Activated gamma-delta T cell treated with anti-CD3 and anti-CD28 coated beads, Interleukin-2, amount 50 U/mL, for 16 hours (primary cell): ENCODE measurements at regions not wholly inside any gene's neighbourhood (a gene's known extent, or its start where the extent isn't known, plus 50 kb on each side); places are given as distances from the start of the nearest gene placed in this dataset.

ENCODE experiments used
- DNase-seq: peaks from one replicate; pipeline ENCODE4 v3.0.0-alpha.2; 2020; ENCODE audit warnings: low read depth

DNA sequence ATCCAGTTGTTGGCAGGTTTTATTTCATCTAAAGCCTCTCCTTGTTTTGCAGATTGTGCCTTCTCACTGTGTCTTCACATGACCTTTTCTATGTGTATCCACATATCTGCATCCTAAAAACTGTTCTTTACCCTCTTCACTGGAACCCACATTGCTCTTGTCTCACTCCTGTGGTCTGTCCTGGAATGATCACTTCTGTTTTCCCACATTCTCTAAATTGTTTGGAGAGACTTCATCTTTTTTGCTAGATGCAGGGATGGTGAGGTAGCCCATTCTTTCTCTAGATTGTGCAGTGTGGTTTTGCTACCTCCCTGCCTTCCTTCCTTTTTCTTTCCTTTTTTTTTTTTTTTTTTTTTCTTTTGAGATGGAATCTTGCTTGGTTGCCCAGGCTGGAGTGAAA, 608.6 kb upstream of the MIR17HG start:
- no peak for DNase-seq

DNA sequence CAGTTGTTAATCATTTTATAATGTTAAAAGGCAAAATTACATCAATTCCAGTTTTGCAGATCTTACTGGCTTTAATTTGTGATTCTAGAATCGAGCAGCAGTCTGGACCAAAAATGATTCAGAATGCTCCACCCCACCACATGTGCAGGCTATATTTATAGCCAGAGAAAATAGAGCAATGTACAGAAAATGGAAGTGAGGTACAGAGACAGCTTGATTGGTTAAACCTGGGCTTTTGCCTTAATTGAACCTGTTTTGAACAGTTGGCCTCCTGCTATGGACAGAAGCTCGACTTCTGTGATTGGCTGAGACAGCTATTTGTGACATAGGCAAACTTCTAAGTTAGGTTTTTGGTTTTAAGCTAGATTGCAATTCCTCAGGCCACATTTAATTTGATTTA, 607.4 kb upstream of the MIR17HG start:
- no peak for DNase-seq

DNA sequence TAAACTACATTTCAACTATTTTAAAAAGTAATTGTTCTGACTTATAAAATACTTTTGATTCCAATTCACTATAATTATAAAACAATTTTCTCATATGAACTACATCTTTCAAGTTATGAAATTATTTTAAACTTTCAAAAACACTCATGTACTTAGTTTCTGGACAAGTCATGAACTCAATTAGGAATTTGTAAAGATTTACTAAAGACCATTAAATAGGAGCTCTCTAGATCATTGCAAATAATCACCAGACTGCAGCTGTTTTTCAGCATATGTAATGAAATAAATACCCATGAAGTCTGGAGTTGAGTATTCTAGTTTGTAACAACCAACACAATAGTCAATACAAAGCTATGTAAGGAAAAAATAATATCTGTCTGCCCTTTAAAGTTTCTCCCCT, 605.1 kb upstream of the MIR17HG start:
- DNase-seq, result no peak

DNA sequence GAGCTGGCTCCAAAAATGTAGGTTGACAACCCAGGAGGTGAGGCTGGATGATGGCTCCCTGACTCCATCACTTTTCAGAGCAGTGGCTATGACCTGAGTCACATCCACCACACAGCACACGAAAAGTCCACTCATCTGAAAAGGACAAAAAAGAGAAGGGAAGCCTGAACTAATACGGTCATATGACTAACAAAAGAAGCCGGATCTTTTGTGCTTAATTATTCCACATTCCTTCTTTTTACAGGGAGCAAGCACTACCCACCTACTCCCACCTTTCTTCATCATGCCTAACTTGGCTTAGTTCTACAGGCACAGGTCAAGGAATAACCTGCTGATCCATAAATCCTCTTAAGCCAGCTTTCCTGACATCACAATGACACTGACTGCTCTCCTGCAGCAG, 601.3 kb upstream of the MIR17HG start:
- no peak for DNase-seq

DNA sequence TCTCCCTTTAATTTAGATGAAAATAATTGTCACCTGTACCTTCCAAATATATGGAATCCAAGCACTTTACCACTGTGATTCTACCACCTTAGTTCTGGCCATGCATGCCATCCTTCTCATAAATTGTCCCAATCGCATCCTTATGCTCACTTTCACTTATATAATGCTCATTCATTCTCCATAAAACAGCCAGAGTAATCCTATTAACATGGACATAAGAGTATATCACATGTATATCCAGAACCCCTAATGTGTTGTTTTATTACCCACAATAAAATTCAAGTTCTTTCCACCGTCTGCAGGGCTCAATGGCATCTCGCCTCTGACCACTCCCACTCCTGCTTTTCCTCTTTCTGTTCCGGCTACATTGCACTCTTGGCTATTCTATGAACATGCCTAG, 597.5 kb upstream of the MIR17HG start:
- no peak for DNase-seq

DNA sequence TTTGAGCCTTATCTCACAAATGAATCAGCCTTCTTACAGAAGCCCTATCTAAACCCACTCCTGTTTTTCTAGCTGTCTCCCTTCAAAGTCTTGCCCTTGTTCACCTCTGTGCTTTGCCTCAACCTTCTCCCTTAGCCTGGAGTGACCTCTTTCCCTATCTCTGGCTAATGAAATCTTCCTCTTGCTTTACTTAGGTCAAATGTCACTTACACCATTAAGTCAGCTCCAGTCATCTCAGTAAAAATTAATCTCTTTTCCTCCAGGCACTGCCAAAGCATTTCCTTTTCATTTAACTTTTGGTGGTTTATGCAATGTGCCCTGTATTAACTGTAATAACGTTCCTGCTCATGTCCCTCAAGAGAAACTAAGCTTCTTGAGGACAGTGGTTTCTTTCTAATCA, 596.5 kb upstream of the MIR17HG start:
- DNase-seq, result no peak

DNA sequence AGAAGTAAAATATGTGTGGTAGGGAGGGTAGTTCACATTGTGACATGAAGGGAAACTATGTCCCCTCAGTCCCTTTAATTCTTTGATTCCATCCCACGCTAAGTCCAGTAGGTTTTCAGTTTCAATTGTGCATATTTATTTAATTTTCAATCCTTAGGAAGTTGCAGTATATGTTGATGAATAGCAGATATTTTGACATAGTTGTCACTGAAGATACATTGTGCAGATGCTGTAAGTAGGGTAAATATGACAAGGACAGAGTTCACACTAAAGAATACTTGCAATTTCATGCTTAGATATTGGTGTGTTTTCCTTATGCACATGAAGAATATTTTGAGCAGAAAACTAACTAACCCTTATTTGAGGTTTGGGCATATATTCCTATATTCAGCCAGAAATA, 595.4 kb upstream of the MIR17HG start:
- DNase-seq, result no peak

DNA sequence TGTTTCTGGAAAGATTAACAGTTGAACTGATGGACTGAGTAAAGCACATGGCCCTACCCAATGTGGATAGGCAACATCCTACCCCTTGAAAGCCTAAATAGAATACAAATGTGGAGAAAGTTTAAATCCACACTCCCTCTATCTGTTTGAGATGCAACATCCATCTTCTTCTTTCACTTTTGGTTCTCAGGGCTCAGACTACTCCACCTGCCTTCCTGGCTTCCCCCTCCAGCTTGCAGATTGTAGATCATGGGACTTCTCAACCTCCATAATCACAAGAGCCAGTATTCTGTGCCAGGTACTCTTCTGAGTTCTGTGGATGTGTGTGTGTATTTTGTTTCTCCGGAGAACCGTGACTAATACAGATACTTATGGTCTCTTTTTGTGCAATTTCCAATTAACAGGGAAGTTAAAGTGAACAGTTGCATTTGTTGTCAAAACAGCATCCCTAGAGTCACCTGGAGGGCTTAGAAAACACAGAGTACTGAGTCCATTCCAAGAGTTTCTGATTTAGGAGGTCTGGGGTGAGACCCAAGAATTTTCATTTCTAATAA, 590.3 kb upstream of the MIR17HG start:
- DNase-seq, result no peak

DNA sequence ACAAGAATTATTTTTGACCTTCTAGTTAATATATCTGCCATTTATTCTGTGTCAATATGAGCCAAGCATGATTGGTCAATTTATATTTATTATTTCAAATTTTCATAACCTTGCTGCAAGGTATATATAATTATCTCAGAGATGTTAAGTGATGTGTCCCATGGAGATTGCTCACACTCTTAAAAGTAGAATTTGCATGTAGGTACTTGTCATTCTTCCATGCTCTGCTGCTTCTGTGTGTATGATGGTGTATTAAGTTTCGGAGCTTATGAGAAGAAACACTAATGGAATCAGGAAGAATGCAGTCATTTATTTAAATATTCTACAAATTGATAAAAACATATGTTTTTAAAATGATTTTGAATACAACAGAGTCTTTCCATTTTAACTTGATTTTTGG, 586.8 kb upstream of the MIR17HG start:
- no peak for DNase-seq

DNA sequence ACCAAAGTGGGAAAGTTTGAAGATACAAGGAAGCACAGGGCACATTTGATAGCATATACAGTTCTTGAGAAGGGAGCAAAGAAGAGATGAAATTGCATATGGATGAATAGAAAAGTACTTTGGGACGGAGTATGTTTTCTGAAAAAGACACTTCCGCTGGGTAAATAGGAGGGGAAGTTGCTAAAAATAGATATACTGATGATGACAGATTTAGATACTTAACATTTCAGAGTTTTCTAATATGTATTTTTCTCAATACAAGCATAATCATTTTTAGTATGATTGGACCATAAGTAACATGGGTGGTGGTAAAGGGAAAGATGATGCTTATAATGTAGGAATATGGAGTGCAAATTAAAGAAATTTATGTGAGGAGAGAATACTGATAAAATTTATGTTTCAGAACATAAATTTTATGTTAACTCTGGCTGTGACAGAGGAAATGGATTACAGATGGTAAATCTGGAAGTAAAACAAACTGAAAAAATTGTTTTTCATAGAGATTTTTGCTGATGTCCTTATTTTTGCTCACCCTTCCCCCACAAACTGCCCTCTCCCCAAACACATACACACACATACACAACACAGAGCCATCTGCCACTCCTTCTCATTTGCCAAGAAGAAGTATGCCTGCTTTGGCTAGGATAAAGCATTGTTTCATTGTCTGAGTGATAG, 583.9 kb upstream of the MIR17HG start:
- no peak for DNase-seq

DNA sequence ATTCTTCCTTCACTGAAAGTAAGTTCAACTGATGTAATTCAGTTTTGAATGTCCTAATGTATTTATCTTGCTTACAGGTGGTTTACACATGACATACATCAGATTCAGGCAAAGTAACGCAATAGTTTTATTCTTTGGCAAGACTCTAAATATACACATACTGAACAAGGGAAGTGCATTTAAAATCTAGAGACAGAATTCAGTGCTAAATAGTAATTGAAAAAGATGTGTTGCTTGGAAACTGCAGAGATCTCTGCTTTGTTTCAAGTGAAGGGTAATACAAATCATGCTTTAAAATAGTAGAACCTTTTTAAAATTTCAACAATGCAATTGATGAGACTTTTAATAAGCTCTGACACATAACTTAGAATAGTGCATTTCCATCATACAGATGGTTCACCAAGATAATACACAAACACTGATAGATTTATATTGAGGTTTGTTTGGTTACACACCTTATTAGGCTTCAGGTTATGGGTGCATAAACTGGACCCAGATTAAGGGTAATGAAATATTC, 581.0 kb upstream of the MIR17HG start:
- DNase-seq, result no peak

DNA sequence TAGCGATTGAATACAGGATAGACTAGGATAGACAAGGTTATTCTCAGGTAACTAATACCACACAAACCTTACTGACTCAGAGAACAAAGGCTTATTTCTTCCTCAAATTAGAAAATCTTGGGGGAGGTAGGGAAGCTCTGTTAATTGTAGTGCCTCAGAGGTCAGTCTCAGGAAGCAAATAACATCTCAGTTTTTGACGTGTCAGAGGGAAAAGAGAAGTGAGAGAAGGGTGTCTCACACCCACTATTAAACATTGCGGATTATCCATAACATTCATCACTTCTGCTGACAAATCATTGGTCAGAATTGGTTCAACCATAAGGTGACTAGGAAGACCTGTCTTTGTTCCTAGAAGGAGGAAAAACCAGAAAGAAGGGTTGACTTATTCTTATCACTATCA, 579.4 kb upstream of the MIR17HG start:
- DNase-seq, result no peak

DNA sequence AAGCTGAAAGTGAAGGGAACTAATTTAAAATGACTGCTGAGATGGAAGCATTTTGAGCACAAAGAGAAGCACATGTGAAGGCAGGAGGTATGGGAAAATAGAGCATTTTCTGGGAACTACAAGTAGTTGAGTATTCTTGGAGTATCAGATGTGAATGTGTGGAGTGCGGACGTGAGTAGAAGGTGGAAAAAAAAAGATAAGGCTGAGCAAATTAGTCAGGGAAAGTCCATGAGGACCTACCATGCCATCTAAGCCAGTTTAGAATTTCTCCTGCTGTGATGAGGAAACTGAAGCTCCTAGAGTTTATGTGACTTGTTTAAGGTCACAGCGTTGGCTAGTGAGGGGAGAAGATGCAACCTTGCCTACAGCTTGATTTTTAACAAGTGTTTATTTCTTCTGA, 578.1 kb upstream of the MIR17HG start:
- no peak for DNase-seq

DNA sequence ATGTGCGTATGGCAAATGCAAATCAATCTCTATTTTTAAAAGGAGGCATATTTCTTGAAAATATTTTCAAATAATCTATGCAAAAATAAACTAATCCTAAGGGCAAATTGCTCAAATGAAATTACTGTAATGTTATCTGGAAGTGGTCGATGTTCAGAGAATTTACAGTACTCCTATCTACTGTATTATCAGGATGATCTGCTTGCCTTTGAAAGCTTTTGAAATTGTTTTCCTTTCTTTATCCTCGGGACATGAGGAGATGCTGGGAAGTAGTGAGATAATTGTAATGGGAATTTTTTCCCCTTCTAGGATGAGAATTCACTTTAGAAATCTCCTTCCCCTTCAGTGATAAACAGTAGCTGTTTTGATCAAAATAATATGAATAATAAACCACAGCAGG, 577.2 kb upstream of the MIR17HG start:
- DNase-seq, result no peak

DNA sequence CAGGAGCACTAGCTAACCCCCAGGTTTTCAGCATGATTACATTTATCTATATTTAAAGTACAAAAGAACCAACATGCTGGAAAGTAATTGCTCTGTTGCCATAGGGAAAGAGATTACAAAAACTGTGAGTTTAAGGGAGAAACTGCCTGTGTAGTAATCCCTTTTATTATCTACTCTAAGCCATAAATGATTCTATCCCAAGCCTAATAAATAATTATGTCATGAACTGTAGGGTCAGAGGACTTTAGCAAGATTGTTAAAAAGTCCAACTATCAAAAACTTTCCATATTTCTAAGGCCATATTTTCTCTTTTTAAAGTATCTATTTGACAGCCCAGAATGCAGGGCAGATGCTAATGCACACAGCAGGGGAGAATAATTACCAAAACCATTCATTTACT, 573.8 kb upstream of the MIR17HG start:
- no peak for DNase-seq

DNA sequence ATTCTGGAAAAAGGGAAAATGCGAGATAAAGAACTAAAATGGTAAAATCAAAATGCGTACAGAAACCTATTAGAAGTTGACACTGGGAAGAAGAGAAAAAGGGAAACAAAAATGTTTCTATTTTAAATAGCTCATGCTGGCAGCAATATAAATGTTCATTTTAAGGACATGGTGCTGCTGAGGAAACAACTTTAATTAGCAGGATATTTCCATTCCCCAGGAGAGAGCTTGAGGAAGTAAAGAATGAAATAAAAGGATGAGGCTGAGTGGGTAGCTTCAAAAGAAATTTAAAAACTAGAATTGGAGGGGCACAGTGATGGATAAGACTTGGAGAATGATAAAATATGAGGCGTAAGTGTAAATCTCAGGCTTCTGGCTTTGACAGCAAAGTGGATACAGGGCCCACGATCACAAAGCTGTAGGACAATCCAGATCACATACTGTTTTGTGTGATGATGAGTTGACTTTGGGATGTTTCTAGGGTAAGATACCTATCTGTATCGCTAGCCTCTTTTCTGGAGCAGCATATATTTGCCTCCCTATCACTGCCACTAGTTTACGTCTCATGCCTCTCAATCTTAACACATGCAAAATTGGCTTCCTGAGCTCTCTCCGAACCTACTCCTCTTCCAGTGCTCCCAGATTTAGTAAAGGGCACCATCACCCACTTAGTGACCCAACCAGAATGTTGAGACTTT, 571.3 kb upstream of the MIR17HG start:
- DNase-seq, result no peak

DNA sequence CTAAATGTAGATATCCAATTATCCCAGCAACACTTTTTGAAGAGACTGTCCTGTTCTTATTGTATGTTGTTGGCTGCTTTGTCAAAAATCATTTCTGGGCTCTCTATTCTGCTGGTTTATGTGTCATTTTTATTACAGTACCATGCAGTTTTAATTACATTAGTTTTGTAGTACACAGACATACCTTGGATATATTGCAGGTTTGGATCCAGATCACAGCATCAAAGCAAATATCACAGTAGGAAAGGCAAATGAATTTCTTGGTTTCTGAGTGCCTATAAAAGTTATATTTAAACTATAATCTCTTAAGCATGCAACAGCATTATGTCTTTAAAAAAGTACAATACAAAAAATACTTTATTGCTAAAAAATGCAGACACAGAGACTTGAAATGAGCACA, 564.2 kb upstream of the MIR17HG start:
- DNase-seq, result no peak

DNA sequence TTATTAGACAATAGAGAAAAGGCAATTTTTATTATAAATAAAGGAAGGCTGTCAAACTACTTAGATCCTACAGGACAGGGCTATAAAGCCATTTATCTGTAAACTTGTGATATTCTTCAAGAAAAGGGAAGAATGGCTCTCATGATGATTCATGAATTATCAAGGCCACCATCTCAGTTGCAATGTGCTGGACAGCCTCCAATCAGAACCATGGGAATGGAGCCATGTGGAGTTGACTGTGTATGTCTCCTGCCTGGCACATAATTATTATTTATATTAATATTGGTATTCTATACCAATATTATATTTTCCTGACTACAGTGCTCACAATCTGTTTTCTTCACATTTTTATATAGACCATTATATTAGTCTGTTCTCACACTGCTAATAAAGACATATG, 560.5 kb upstream of the MIR17HG start:
- DNase-seq, result no peak

DNA sequence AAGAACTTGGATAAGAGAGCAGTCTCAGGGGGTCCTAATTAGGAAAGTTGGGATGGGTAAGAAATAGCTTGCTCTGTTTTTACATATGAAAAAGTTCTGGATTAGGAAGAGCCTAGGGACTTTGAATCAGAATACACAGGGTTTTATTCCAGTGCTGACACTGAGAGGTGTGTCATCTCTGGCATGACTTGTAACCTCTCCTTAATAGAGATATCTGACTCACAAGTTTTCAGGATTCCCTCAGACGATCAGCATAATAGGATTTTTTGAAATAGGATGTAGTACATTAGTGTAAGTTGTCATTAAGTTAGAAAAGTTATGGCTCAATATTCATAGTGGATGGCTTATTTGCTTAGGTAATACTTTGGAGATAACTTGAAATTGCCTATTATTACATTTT, 555.2 kb upstream of the MIR17HG start:
- DNase-seq, result no peak

DNA sequence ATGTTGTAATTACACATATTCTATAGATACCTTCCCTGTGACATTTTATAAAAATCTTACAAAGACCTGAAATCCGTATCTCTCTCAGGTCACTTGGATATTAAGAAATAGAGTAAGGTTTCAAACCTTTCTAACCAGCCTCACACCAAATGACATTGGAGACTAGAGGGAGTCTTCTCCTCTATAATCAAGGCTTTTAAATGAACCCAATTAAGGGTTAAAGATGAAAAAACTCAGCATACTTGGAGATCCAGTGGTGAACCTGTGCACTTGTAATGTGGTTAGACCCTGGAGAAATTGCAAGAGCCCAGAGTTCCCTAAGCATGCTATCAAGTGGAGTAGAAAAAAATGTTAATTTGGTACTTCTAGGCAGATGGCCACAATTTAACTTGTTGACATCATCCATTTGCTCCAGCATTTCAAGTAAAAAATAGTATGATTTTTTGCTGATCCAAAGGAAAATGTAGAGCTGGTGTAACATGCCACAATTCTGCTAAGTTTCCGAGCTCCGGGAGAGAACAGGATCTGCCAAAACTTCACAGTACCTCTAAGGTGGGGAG, 554.1 kb upstream of the MIR17HG start:
- no peak for DNase-seq

DNA sequence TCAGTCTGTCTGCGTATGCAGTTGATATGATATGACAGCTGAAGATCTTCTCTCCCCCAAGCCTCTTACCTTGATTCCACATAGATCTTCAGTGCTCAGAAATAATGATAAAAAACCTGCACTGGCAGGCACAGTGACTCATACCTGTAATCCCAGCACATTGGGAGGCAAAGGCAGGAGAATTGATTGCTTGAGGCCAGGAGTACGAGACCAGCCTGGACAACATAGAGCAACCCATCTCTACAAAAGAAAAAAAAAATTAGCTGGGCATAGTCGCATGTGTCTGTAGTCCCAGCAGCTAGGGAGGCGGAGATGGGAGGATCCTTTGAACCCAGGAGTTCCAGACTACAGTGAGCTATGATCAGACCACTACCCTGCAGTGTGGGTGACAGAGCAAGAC, 551.0 kb upstream of the MIR17HG start:
- DNase-seq, result no peak

DNA sequence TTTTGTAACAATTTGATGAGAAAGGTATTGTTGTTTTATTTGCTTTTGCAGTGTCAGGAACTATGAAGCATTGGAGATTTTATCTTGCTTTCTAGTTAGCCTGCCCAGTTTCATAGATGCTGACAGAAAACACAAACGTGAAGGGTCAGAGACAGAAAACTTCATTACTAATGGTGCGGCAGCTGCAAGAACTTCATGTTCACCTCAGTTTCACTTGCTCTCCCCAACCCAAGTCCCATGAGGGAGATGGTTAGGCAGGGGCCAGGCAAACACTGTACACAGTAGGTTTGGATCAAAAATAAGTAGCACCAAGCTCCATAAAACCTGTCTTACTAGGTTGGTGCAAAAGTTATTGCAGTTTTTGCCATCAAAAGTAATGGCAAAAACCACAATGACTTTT, 550.2 kb upstream of the MIR17HG start:
- no peak for DNase-seq

DNA sequence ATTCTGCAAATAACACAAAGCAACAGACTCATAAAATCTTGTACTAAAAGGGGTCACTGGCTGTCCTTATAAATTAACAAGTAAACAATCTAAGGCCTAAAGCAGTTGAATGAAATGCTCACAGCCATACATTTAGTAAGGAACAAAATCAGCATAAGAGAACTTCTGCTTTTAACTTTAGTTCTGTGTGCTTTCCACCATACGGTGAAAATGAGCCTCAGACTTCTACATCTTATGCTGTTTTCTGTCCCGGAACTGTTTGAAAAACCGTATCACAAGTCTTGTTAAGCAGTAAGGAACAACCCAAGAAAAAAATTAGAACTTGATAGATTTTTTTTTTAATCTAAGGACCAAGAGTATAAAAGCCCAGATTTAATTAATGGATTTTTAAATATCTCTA, 549.1 kb upstream of the MIR17HG start:
- DNase-seq, result no peak
